Right kidney (tissue), 1 donor: ENCODE measurements at regions not wholly inside any gene's neighbourhood (a gene's known extent, or its start where the extent isn't known, plus 50 kb on each side); places are given as distances from the start of the nearest gene placed in this dataset.

Experiments used
- DNase-seq: peaks from one replicate; pipeline ENCODE4 v3.0.0-alpha.2; 2016

DNA sequence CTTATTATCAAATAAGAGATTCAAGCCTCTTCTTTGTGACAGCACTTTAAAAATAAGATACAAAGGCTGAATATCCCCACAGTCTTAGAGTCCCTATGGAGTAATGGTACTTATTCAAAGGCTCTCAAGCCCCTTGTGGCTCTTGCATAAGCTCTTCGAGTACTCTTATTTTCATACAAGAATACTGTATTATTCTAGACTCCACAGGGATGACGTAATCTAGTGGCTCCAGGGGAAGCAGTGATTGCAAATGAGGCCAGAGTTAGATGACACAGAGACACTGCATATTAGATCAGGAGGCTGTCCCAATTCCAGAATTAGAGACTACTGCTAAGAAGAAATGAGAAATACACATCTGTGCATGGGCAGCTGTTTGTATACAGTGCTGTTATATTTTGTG lies 1195.9 kb upstream of the MAP3K7 start:
- no peak for DNase-seq

DNA sequence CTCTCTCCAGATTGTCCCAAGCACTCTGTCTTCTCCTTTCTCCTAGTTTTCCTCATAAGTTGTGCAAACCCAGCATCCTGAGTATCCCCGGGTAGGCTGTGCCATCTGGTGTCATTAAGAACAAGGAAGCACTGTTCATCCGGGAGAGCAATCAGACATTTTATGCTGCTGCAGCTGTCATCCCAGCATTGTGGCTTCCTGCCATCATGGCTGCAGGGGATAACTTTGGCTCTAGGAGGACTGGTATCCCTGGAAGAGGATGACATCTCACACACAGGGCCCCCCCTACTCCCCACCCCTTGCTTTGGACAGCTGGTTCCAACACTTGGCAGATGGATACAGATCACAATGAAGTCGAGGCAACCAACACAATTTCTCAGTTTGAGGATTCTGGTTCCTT lies 1195.1 kb upstream of the MAP3K7 start:
- no peak for DNase-seq

DNA sequence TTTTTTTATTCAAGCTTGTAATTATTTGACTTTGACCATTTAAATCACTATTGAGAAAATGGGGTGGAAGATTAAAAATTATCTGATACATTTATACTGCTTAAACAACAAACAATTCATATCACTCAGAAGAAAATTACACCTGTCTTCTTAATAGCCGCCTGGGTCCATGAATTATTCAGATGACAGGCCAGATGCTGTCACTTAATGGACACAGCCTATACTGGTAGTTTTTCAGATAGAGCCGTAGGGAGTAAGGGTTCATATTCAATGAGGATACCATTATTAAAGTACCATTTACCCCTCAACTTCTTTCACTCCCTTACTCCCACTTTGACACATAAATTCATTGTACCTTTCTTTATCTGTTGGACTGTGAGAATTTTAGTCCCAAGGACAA lies 1193.4 kb upstream of the MAP3K7 start:
- DNase-seq, result no peak

DNA sequence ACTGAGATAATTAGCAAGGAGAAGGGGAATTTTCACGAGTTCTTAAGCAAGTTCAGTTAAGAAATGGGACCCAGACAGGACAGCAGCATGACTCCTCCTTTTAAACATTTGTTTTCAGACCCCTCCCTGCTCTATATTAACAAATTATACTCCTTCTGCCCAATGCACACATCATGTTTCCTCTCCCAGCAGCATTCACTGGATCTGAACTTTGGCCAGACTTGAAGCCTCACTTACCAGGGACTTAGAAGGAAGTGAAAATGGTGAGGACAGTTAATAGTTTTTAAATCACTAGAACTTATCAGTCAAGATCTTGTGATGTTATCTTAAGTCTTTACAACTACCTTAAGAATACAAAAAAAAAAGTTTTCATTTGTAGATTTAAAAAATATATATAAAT lies 1174.7 kb upstream of the MAP3K7 start:
- DNase-seq, result no peak

DNA sequence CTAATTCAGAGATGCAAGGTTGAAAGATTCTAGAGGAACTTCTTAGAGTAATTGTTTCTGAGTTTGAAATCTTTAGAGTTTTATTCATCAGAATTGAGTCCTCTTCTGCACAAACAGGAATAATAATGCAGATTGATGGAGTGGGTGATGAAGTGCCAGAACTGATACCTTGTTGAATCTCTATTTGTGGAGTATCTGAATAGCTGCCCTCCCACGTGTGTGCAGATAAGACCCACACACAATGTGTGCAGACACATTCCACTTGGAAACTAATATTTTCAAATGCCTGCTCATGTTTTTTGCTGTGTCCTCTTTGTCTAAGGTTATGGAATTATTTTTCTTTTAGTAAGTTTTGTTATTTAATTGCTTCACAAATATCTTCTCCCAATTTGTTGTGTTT lies 1167.8 kb upstream of the MAP3K7 start:
- no peak for DNase-seq

DNA sequence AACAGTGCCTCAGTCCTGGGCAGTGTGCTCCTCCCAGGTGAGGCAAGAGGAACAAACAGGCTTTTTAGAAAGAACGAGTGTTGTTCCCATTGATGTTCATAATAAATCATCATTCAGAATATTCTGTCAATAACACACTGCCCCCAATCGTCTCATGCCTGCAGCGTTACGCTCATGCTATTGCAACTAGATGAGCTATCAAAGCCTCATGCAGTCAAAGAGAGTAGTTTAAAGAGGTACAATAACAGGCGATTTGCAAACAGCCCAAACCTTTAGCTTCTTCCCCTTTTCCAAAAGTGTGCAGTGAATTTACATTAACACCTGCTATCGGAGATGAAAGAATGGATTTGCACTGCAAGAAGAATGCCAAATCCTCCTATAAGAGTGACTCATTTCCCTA lies 1164.7 kb upstream of the MAP3K7 start:
- DNase-seq, result no peak

DNA sequence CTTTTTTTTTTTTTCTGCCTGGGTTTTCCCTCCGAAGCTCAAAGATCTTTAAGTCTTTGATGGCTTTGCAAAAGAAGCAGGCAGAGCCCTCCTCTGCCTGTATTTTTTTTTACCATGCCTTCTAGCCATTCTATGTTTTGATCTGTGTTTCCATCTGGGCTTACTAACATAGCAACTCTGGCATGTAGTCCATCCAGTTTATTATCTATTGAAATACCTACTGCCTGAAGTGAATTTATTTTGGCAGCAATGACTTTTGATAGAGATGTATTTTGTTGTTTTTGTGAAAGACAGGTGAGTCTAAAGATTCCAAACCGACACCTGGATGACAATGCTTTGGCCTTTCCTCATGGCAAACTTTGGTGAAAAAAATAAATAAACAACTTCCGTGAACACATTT lies 1157.7 kb upstream of the MAP3K7 start:
- DNase-seq, result no peak

DNA sequence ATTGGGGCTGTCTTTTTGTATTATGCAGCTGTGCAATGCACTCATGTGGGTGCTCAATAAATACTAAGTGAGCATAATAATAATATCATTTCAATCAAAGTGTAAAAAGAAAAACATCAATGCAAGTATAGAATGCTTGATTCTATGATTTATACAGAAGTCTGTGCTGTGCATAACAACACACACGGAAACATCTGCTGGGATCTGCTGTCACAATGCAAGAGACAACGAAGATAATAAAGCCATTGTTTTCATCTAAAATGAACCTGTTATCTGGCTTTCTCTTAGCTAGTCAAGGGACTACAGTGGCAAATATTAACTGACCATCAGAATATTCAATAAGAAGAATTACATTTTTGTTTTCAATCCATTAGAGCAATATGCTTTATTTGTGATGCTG lies 1156.9 kb upstream of the MAP3K7 start:
- no peak for DNase-seq

DNA sequence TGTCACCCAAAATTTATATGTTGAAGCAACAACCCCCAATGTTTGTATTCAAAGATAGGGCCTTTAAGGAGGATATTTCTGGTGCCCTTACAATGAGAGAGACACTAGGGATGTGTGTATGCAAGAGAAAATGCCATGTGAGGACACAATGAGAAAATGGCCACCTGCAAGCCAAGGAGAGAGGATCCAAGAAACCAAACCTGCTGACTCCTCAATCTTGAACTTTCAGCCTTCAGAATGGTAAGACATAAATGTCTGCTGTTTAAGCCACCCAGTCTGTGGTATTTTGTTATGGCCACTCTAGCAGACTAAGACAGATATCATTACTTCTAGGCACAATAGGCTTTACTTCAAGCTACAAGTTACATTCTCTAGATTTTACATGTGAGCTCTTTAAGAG lies 1145.1 kb upstream of the MAP3K7 start:
- no peak for DNase-seq

DNA sequence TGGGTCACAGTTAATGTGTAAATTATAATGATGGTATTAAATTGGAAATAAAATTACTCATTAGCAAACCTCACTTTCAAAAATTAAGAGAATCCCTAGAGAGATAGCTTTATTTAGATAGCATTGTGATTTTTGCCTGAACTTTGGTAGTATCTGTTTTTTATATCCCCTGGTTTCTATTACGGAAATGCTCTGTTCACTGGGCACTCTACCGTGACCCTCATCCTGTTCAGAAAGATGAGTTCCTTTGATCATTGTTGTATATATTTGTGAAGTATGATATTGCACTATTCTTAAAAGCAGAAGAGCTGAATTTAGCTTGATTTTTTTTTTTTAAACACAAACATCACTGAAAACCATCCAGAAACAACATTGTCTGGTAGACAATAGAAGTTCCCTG lies 1143.8 kb upstream of the MAP3K7 start:
- no peak for DNase-seq

DNA sequence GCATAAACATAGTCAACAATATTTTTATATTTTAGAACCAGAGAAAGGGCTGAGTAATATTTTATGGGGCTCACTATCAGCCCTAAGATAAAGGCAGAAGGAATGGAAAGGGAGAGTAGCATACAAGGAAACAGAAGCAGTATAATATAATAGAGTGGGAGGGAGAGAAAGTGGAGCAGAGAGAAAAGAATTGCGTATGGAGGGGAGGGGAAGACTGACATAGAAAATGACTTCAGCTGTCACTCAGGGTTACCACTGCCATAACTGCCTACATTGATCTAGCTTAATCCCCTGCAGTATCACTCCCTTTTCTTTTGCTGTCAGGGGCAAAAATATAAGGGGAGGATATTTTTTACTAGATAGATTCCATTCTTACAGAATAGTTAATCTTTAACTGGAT lies 1133.5 kb upstream of the MAP3K7 start:
- DNase-seq, result no peak

DNA sequence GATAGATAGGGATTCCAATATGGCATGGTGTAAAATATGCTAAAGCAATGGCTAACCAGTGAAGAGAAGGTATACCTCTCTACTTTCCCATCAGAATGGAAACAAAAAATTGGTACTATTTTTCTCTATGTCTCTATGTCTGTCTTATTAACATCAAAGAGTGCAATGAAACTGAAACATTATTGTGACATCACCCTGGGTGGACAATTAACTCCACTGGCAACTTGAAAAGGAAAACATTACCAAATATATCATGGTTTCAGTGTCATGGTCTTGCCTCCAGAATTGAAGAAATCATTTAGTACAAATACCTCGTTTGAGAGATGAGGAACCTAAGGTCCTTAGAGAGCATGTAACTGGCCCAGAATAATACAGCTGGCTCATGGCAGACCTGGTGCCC lies 1132.5 kb upstream of the MAP3K7 start:
- no peak for DNase-seq

DNA sequence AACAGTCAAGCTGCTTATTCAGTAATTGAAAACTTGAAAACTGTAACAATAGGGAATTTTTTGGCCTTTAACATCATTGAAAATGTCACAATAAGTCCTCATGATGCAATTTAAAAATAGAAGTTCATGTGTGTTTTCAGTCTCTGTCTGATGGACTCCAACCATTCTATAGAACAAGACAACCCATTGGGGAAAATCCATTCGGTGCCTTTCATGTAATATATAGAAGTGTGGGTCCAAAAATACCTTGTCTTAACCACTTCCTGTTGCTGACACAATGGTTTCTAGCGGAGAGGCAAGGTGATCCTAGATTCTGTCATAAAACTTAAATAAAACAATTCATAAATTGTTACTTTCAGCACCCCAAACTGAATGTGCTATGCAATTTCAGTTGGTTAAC lies 1131.3 kb upstream of the MAP3K7 start:
- no peak for DNase-seq

DNA sequence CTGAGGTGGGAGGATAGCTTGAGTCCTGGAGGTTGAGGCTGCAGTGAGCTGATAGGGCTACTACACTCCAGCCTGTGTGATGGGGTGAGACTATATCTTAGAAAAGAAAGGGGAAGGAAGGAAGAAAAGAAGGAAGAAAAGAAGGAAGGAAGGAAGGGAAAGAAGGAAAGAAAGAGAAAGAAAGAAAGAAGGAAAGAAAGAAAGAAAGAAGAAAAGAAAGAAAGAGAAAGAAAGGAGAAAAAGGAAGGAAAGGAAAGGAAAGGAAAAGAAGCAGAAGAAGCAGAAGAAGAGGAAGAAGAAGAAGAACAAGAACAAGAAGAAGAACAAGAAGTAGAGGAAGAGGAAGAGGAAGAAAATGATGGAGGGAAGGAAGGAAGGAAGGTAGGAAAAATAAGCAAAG lies 1130.2 kb upstream of the MAP3K7 start:
- DNase-seq, result no peak

DNA sequence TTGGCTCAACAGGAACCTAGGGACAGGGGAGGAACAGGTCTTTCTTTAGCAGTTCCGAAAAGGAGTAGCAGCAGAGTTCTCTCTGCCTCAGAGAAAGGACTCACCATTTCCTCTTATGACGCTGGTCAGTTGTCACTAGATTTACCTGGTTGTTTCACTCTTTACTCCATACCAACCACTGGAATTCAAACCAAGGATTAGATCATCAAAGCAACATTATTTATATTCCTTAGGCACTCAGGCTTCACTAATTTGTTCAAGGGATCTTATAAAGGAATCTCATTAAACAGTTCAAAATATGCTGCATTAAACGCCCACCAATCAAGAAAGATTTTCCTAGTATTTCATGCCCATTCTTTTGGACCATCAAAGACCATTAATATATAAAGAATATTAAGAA lies 1129.5 kb upstream of the MAP3K7 start:
- DNase-seq, result no peak

DNA sequence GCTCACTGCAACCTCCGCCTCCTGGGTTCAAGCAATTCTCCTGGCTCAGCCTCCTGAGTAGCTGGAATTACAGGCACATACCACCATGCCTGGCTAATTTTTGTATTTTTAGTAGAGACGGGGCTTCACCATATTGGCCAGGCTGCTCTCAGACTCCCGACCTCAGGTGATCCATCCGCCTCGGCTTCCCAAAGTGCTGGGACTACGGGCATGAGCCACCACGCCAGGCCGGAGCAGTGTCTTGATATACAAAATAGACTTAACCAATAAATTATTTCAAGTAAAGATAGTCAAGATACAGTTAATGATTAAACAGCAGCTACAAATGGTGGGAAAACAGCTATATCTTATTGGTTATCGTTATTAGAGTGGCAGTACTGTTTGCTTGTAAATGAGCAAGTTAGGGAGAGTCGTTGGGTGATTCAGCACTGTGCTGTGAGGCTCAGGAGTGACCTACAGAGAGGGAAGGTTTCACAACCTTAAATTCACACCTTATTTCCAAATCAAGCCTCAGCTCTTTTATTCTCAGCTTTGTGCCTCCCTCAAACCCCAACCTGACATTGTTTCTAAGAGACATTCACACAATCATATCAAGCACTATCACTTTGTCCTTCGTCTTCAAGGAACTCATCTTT lies 1128.4 kb upstream of the MAP3K7 start:
- DNase-seq, result no peak

DNA sequence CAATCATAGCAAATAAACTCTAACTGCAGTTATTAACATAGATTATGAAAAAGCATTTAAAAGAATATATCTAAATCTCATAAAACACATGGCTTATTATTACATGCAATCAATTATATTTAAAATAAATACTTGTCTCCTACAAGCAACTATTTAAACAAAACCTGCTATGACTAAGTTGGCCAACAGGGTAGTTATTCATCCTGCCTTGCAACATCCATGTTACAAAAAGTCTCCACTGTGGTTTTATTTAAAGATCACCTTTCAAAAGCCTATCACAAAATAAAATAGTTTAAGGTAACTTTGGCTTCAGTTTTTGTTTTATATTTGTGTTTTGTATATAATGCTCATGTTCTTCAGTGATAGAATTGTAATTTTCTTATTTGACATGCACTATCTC lies 1127.0 kb upstream of the MAP3K7 start:
- DNase-seq, result no peak

DNA sequence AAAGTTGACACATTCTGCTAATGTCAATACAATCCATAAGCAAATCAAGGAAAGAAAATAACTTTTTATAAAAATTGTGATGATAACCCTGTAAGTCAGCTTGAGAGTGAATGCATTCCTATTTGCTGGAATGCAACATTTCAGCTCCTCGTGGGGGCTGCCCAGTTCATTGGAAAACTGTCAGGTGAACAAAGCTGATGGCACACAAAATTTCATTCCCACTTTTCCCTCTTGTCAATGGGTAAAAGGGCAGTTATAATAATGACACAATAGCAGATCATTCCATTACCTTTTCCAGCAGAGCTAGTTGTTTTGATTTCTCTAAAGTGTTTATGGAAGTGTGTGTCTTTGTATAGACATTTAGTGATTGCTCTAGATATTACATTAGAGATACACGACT lies 1124.6 kb upstream of the MAP3K7 start:
- no peak for DNase-seq

DNA sequence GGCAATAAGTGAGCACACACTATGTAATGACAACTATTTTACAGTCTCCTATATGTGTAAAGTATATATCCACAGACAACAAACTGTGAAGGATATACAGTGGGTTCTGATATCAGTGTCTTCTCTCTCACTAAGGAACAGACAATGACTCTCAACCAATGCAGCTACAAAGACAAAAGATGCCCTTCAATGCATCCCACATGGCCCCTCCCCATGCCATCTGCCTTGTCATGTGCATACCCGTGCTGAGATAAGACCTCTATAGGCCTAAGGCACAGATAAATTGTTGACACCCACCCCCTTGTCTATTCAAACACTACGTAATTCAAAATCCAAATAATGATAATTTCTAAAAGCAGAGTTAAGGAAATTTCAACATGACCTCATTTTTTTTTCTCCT lies 1123.5 kb upstream of the MAP3K7 start:
- DNase-seq, result no peak

DNA sequence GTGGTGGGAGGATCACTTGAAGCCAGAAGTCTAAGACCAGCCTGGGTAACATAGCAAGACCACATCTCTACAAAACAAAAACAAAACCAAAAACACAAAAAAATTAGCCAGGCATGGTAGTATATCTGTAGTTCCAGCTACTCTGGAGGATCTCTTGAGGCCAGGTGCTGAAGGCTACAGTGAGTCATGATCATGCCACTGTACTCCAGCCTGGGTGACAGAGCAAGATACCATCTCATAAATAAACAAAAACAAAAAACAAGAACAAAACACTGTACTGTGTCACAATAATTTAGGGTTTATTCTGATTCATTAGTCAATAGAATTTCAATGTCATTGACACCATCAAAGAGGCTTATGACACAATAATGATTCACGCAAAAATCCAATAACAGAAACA lies 1121.7 kb upstream of the MAP3K7 start:
- DNase-seq, result no peak

DNA sequence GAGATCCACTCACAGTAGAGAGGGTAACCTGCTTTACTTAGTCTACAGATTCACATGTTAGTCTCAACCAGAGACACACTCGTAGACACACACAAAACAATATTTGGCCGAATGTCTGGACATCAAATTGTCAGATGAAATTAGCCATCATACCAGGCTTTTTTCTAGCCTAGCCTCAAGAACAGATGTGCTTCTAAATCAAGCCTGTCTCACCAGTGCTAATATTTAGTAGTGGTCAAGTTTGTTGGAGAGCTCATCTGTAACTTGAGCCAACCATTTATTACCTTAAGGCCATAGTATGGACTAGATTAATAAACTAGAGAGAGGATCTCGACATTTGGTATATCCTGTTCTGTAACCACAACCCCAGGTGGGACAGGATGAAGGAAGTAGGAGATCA lies 1118.8 kb upstream of the MAP3K7 start:
- no peak for DNase-seq

DNA sequence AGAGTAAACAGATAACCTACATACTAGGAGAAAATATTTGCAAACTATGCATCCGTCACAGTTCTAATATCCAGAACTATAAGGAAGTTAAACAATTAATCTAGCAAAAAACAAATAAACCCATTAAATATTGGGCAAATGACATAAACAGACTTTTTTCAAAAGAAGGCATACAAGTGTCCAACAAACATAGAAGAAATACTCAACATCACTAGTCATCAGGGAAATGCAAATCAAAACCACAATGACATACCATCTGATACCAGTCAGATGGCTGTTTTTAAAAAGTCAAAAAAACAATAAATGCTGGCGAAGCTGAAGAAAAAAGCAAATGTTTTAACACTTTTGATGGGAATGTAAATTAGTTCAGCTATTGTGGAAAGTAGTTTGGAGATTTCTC lies 1117.7 kb upstream of the MAP3K7 start:
- DNase-seq, result no peak

DNA sequence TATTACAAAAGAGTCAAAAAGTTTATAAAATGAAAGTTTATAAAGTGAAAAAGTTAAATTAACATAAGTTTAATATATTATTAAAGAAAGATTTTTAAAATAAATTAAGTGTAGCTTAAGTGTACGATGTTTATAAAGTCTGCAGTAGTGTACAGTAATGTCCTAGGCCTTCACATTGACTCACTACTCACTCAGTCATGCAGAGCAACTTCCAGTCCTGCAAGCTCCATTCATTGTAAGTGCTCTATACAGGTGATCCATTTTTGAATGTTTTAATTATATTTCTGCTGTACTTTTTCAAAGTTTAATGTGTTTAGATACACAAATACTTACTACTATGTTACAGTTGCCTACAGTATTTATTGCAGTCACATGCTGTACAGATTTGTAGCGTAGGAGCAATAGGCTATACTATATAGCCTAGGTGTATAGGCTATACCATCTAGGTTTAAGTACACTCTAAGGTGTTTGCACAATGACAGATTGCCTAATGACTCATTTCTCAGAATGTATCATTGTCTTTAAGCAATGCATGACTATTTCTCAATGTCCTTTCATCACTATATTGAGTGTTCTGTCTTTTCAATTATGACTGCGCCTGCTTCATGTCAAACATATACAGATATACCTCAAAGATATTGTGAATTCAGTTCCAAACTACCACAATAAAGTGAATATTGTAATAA lies 1110.3 kb upstream of the MAP3K7 start:
- DNase-seq, result no peak

DNA sequence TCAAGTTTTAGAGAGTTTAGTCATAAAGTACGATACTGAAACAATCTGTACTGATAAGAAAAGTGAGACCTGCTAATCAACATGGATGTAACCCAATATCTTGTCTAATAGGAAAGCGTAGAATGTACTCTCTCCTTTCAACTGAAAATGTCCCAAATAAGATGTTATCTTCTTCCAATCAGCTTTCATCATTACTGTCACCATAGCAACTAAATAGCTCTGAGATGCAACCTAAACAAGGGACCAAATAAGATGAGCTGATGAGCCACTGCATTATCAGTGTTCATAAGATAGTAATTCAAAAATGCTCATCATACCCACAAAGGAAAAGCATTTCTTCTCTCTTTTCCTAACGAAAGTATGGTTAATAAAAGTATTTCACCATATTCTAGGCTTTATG lies 1108.3 kb upstream of the MAP3K7 start:
- no peak for DNase-seq
